ENCODE measurements at regions not wholly inside any gene's neighbourhood (a gene's known extent, or its start where the extent isn't known, plus 50 kb on each side); places are given as distances from the start of the nearest gene placed in this dataset.
"Not testable (repeated sequence)": the region's sequence is repeated elsewhere in the genome, so short reads cannot be mapped to it uniquely, and the experiment has no call there.

DNA sequence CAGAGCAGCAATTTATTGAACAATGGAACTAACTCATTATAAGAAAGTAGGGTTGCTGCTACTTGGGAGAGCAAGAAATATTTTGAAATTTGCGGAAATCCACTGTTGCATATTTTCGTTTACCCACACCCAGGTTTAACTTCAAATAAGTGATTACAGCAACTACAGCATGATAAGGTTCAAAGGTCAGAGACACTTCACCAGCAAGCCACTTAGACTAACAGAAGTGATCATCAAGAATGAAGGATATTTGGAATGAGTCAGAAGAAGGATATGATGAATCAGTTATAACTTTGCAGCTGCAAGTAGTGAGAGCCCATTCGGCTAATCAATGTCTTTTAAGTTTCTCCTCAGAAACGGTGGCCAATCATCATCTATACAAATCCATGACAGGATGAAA, 199.3 kb downstream of the TMA16 start:
- DNase-seq = peak; percentile 60

DNA sequence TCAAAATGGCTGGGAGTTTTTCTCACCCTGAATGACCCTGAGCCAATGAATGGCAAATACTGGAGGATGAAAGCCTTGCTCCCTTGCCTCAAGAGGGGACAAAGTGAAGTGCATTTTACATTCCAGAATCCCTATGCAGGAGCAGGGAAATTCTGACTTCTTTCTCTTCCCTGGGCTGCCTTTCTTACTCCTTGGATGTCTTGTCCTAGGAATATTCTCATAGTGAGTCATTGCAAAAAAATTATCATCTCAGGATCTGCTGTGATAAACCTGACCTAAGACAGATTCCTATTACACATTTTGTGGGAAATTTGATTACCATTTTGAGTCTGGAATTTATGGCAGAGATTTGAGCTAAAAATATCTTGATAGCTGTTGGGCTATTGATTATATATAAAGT, 199.9 kb downstream of the TMA16 start:
- peak; percentile 36 for DNase-seq

DNA sequence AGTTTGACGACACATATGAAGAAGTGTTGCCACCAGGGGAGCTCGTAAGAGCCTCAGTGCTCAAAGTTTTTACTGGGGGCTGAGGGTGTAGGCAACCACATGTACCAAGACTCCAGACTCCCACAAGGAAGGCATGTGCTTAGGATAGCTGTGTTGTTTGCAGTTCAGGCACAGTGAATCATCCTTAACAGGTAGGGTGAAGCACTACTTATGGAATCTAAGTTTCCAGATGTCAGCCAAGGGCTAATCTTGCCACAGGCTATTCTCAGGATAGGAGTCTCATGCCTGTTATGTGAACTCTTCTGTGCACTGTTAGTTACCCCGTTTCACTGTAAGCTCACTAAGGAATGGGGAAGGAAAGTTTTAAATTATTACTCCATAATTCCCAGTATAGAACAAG, 202.6 kb downstream of the TMA16 start:
- DNase-seq = no peak

DNA sequence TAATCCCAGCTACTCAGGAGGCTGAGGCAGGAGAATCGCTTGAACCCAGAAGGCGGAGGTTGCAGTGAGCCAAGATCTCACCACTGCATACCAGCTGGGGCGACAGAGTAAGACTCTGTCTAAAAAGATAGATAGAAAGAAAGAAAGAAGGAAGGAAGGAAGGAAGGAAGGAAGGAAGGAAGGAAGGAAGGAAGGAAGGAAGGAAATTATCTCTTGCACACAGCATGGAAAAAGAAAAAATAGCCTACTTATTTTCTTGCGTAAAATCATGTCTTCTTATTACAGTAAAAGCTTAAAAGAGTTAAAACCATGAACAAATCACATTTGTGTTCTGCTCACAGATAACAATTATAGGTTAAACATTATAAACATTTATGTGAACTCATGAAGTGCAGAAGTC, 205.9 kb downstream of the TMA16 start:
- not testable (repeated sequence) for DNase-seq

DNA sequence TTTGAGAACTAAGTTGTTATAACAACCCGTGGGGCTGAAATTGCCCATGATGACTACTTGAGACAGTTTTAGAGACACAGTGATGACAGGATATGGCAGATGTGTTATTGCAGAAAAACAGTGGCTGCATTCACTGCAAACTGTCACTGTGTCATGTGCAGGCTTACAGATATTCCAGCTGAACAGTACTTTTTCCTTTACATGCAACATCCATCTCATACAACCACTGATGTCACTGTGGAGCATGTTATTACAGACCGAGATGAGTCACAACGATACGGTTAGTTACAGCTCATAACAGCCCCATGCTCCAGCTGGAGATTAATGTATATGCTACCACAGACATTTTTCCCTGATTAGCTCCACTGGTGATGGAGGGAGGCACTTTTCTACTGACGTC, 207.4 kb downstream of the TMA16 start:
- DNase-seq = no peak

DNA sequence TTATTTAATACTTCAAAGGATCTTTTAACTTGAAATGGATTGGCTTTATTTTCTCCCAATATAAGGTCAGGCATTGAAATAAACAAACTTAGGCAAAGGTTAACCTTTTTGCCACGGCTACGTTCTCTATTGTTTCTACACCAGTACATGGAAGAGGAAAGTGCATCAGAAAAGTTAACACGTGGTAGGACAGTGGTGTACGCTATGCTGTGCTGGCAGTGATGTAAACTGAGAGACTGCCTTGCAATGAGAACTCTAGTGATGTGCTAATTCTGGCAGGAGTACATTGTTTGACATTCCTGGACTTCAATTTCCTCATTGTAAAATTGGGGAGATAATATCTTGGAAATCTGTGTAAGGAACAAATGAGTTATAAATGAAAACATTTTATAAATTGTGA, 208.2 kb downstream of the TMA16 start:
- DNase-seq = no peak

DNA sequence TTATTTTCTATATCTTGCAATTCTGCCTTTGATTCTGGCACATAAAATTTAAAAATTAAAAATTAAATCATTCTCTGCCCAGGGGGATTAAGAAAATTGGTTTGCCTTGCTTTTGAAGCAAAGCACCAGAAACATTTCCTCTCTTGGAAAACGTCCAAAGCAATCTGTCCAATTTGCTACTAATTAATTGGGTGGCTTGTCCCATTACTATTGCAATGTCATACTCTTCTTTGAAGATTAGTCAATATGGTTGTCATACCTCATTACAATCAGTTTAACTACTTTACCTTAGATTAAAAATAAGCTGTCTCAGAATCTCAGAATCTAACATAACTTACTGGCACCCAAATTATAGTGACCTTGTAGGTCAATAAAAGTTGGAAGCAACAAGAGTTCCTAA, 208.8 kb downstream of the TMA16 start:
- DNase-seq = no peak

DNA sequence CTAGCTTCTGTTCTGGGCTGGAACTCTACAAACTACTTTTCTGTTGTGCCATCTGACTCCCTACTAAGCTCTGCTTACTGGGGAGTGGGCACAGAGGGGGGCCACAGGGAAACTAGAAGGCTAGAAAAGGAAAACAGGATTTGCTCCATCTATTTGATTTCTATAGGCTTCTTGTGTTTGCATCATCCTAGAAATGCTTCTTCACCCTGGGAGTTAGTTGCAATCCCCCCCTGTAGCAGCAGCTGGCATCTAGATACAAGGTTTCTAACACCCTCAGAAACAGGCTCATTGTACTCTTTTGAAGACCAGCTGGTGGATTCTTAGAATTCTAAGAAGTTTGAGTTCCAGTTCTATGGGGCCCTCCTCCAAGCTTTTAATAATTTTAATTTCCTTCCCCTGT, 213.4 kb downstream of the TMA16 start:
- DNase-seq = no peak

DNA sequence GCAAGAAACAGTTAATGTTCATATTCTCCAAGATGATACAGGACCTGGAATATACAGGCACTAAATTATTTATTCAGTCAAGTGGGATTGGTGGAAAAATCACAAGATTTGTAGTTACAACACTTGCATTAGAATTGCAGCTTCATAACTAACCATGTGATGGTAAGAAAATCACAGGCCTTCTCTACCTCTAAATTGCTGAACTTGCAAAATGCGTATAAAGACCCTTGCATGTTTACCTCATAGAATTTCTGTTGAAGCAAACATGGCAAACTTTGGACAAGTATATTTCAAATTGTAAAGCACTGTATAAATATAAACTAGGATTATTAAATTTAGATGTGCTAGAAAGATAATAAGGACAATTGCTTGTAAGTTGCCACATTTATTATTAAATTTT, 215.1 kb downstream of the TMA16 start:
- DNase-seq = no peak

DNA sequence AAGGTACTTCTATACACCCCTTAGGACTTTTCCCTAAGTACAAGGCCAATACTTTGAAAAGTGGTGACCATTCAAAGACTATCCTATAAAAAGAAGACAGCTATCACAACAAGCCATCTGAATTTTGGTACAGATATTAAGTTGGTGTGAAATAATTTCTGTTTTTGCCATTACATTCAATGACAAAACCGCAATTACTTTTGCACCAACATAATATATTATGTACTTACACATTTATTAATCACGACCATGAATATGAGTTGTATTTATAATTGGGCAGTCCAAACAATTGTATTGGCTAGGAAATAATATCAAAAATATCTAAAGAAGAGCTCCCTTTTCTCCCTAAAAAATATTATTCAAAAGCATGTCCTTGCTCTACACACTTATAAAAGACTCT, 215.7 kb downstream of the TMA16 start:
- DNase-seq = no peak

DNA sequence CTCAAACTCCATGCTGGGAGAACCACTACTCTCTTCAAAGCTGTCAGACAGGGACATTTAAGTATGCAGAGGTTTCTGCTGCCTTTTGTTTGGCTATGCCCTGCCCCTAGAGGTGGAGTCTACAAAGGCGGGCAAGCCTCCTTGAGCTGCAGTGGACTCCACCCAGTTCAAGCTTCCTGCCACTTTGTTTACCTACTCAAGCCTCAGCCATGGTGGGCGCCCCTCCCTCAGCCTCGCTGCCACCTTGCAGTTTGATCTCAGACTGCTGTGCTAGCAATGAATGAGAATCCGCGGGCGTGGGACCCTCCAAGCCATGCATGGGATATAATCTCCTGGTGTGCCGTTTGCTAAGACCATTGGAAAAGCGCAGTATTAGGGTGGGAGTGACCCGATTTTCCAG, 230.0 kb downstream of the TMA16 start:
- not testable (repeated sequence) for DNase-seq

DNA sequence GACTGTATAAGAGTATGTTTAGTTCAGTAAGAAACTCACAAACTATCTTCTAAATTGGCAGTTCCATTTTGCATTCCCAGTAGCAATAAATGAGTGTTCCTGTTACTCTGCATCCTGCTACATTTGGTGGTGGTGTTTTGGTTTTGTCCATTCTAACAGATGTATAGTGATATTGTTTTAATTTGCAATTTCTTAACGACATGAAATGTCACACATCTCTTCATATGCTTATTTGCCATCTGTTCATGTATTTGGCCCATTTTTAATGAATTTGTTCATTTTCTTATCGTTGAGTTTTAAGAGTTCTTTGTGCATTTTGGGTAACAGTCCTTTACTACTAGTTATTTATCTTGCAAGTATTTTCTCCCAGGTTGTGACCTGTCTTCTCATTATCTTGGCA, 232.2 kb downstream of the TMA16 start:
- DNase-seq = no peak

DNA sequence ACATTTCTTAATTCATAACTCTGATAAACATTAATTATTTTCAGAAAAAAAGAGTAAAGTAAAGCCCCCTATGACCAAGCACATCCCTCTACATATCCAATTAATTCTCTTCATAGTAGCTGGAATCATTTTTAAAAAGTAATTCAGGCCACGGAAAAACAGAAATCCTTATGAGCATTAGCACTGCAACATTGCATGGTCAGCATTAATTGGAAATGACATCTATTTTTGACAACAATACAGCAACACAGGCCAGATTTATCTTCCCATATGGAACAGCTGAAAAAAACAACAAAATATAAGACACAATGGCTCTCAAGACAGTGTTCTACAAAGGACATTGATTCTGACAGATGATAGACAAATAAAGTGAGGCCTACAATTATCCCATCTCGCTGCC, 236.6 kb downstream of the TMA16 start:
- DNase-seq = no peak

DNA sequence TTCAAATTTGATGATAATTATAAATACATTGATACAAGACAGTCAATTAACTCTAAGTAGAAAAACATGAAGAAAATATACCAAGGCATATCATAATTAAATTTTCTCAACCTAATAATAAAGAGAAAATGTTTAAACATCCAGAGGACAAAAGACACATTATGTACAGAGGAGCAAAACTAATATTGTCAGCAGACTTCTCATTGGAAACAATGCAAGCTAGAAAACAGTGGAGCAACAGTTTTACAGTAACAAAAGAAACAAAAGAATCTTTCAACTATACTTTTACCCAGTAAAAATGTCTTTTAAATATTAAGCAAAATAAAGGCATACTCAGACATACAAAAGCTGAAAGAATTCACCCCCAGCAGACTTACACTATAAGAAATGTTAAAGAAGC, 238.0 kb downstream of the TMA16 start:
- DNase-seq = no peak

DNA sequence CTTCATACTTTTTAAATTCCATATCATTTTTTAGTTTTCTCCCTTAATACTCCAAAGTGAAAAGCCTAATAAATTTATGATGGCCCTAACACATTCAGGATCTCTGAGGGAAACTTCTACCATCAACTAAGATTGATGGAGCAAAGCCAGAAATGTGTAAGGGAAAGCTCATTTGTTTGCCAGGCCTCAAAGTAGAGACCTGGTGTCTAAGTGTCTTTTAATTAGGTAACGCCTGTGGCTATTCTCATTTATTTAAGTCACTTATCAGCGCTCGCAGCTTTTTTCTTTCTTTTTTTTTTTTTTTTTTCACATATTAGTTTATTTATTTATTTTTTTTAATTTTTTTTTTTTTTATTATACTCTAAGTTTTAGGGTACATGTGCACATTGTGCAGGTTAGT, 242.4 kb downstream of the TMA16 start:
- no peak for DNase-seq

DNA sequence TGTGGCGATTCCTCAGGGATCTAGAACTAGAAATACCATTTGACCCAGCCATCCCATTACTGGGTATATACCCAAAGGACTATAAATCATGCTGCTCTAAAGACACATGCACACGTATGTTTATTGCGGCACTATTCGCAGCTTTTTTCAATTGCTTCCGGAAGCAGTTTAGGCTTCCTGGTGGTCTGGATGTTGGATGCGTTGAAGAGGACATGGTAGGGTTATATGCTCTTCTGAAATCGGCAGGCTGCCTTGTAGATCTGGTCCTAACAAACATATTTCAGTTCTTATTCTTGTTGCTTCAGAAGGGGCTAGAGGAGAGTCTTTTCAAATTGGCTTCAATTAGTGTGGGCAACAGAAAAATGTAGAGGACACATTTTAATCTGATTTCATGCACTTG, 243.4 kb downstream of the TMA16 start:
- DNase-seq = not testable (repeated sequence)

DNA sequence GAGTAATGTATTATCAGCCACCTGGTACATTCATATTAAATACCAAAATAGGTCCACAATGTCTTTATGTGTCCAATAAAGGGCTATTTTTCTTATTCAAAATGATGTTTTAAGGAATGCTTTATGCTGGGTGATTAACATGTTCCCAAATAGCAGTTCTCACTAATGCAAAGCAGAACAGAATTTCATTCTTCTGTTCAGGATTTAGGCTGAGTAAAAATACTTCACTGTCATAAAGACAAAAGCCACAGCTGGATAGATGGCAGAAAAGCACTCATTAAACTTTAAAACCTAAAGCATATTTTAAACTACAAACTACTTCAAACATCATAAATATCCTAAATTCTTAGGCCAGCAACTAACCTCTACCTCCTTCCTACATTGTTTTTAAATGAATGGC, 244.0 kb downstream of the TMA16 start:
- no peak for DNase-seq

DNA sequence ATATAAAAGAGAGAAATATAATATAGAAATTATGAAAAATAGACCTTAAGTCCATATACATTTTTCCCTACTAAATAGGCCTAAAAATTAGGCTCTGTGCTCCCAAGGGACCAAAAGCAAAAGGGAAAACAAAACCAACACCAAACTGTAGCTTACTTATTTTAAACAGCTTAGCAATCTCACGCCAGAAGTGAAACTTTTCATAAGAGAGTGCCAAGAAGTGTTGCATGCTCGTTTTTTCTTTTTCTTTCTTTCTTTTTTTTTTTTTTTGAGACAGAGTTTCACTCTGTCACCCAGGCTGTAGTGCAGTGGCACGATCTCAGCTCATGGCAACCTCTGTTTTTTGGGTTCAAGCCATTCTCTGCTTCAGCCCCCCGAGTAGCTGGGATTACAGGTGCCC, 250.4 kb downstream of the TMA16 start:
- no peak for DNase-seq

DNA sequence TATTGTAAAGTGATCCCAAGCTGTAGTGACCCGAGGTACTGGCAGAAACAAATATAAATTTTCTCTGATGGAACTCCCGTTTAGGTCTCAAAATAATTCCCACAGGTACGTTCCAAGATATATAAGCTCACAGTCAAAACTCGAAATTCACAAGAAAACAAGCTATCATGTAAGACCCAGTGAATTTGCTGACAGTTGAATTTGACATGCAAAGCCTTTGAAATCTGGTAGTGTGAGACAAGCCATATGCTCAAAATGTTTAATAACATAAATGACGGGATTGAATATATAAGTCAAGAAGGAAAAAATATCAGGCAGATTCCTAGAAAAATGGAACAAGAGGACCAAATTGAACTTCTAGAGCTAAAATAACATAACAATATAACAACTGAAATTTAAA, 252.8 kb downstream of the TMA16 start:
- no peak for DNase-seq

DNA sequence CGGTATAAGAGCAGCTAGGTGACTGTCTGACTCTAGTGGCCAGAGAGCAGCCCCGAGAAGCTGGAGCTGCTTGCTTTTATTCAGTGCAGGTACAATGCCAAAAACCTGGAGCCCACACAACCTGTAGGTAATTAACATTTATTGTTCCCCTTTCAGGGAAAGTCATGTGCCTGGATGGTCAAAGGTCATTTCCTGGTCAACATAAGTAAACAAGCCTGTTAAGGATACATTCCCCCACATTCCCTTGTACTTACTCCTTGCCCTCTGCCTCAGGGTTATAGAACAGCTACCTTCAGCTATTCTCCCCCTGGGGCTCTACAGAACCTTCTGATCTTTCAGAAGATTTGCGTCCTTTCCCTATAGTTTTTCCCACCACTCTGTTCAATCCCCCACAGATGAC, 253.4 kb downstream of the TMA16 start:
- DNase-seq = no peak

DNA sequence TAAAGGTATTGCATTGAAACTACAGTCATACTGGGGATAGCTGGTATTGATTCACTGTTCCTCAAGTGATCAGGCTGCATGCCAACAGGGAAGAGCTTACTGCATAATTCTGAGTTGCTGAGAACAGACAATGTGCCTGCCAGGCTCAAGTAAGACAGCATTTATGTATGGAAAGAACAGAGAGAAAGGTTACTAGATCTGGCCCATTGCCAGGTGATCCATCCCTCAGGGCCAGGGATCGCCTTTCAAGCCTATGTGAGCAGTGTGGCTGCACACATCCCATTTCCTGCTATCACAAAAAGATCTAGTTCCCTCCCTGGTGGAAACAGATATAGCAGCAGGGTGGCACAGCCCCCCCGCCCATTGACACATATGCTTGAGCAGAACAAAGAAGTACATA, 254.0 kb downstream of the TMA16 start:
- DNase-seq = no peak

DNA sequence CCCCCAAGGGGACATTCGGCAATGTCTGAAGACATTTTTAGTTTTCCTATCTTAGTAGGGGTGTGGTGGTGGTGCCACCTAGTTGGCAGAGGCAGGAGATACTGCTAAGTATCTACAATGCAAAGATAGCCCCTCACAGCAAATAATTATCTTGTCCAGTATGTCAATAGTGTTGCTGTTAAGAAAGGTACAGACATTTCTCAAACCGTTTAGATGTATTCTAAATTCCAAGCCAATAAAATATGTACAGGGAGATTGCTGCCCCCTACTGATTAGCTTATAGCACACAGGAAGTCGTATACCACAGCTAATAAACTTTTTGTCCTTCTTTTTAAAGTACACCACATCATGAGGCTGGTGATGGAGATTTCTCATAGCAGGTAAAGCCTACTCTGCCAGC, 260.5 kb downstream of the TMA16 start:
- DNase-seq = no peak

DNA sequence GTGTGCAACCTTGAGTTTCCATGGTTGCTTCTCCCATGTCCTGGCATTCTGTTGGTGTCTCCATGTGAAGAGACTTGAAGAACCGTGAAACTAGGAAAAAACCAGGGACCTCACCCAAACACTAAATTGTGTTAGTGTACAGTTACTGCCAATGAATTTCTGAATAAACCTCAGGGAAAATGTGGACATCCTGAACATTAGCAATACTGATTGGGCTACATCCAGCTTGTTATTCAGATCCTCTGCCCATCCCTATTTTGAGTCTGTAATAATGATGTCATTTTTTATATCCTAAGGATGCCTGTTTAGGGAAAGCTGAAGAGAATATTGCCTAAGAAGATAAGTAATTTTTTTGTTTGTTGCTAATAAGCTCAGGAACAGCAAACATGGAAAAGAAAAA, 262.7 kb downstream of the TMA16 start:
- DNase-seq = no peak

DNA sequence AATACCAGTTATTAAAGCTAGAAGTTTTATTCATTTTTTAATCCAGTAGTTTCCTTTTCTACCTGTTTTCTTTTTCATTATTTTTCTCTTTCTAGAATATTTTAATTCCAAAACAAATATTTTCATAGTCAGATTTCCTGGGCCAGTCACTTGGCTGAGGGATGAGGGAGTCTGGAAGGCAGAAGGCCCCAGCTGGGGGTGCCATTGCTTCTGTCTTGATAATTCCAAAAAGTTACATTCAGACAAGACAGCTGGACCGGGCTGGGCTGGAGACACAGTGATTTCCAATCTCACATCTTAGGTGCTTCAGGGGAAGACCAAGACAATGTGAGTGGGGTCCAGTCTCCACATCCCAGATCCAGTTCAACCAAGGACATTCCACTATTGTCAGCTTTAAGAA, 263.5 kb downstream of the TMA16 start:
- no peak for DNase-seq

DNA sequence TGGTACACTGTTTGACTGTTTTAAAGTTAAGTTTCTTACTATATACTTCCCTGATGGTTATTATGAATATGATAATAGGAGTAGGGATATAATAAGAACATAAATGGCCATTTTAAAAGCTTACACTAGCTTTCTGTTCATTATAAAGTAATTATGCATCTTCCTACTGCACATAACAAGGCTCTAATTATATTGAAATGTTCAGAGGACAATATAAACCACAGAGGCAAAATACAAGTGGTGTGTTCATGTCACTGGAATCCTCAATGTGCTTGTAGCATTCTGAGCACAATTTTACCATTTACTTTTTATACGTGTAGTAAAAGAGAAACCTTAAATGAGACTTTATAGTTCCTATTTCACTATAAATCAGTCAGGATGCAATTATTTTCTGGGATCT, 268.3 kb downstream of the TMA16 start:
- no peak for DNase-seq

DNA sequence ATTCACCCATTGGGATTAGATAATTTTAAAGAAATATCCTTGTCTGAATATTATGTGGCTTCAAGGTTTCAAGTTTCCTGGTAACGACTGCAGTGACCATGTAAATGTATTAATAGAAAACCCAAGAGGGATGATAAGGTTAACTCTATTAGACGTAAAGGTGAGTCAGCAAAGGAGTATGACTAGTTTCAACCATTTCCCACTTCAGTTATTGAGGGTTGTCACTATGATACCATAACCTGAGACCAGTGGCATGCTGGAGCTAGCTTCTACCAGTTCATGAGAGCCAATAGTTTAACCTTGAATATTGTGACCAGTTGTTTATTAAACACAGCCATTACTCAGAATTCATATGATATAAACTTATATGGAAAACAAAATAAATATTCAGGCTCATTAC, 270.1 kb downstream of the TMA16 start:
- no peak for DNase-seq

Data from kidney glomerular epithelial cell (primary cell).